ENCODE measurements at regions not wholly inside any gene's neighbourhood (a gene's known extent, or its start where the extent isn't known, plus 50 kb on each side); places are given as distances from the start of the nearest gene placed in this dataset.

- H3K4me3 ChIP-seq (ENCODE audit: control insufficient read depth, low read depth, low read length), result no peak overlapping the region
- DNase-seq (ENCODE audit: low read depth), result peak; percentile 73
- no peak for TF ChIP-seq CTCF (conservative IDR thresholded peaks at IDR 0.05; ENCODE audit: control insufficient read depth, insufficient read depth, low read depth, low read length)
Measured at GRCh38 chr11:23976841-23977271, 520.0 kb upstream of the LUZP2 start.

- no peak for TF ChIP-seq CTCF (conservative IDR thresholded peaks at IDR 0.05; ENCODE audit: control insufficient read depth, insufficient read depth, low read depth, low read length)
- peak; percentile 29 for DNase-seq (ENCODE audit: low read depth)
- no peak overlapping the region for H3K4me3 ChIP-seq (ENCODE audit: control insufficient read depth, low read depth, low read length)
Measured at GRCh38 chr11:23988381-23989006, 508.4 kb upstream of the LUZP2 start.

GRCh38 chr11:23990346-23991164 is 506.3 kb upstream of the LUZP2 start:
- DNase-seq (ENCODE audit: low read depth), result no peak
- no peak overlapping the region for H3K4me3 ChIP-seq (ENCODE audit: control insufficient read depth, low read depth, low read length)
- TF ChIP-seq CTCF (conservative IDR thresholded peaks at IDR 0.05; ENCODE audit: control insufficient read depth, insufficient read depth, low read depth, low read length), result no peak

- no peak for TF ChIP-seq CTCF (conservative IDR thresholded peaks at IDR 0.05; ENCODE audit: control insufficient read depth, insufficient read depth, low read depth, low read length)
- DNase-seq (ENCODE audit: low read depth), result peak; percentile 36
- H3K4me3 ChIP-seq (ENCODE audit: control insufficient read depth, low read depth, low read length), result no peak overlapping the region
Measured at GRCh38 chr11:23991165-23991539, 505.7 kb upstream of the LUZP2 start.

- TF ChIP-seq CTCF (conservative IDR thresholded peaks at IDR 0.05; ENCODE audit: control insufficient read depth, insufficient read depth, low read depth, low read length), result no peak
- DNase-seq (ENCODE audit: low read depth), result peak; percentile 12
- no peak overlapping the region for H3K4me3 ChIP-seq (ENCODE audit: control insufficient read depth, low read depth, low read length)
Measured at GRCh38 chr11:23995891-23996290, 501.0 kb upstream of the LUZP2 start.

- no peak for TF ChIP-seq CTCF (conservative IDR thresholded peaks at IDR 0.05; ENCODE audit: control insufficient read depth, insufficient read depth, low read depth, low read length)
- no peak overlapping the region for H3K4me3 ChIP-seq (ENCODE audit: control insufficient read depth, low read depth, low read length)
- DNase-seq (ENCODE audit: low read depth), result no peak
Measured at GRCh38 chr11:23997356-23997755, 499.5 kb upstream of the LUZP2 start.
